LNCaP clone FGC (cell line): ENCODE measurements at regions not wholly inside any gene's neighbourhood (a gene's known extent, or its start where the extent isn't known, plus 50 kb on each side); places are given as distances from the start of the nearest gene placed in this dataset.

Source experiments
- DNase-seq: peaks from one replicate; pipeline ENCODE4 v3.0.0-alpha.2; 2011; ENCODE audit warnings: low read depth
- H3K4me3 ChIP-seq: 2 replicates; pipeline ENCODE4 v1.5.1; 2011; ENCODE audit warnings: mild to moderate bottlenecking, low read depth, low read length, control low read depth
- CTCF ChIP-seq: IDR thresholded peaks from 2 replicates; pipeline ENCODE4 v1.5.1; 2012; ENCODE audit warnings: mild to moderate bottlenecking; ENCODE audit not compliant: control insufficient read depth, insufficient read depth; ENCODE audit errors: extremely low read depth

GRCh38 chr11:115618428-115618827 is 114.2 kb upstream of the CADM1 start:
- no peak overlapping the region for H3K4me3 ChIP-seq
- TF ChIP-seq CTCF, result no peak
- DNase-seq, result no peak

GRCh38 chr11:115617767-115618166 is 113.6 kb upstream of the CADM1 start:
- H3K4me3 ChIP-seq, result no peak overlapping the region
- no peak for TF ChIP-seq CTCF
- no peak for DNase-seq

- TF ChIP-seq CTCF, result no peak
- no peak overlapping the region for H3K4me3 ChIP-seq
- DNase-seq, result no peak
Observed at GRCh38 chr11:115616971-115617370, 112.8 kb upstream of the CADM1 start.

GRCh38 chr11:115613986-115614632 is 109.9 kb upstream of the CADM1 start:
- TF ChIP-seq CTCF, result no peak
- H3K4me3 ChIP-seq, result no peak overlapping the region
- DNase-seq, result no peak

GRCh38 chr11:115613004-115613403 is 108.8 kb upstream of the CADM1 start:
- TF ChIP-seq CTCF, result no peak
- no peak overlapping the region for H3K4me3 ChIP-seq
- DNase-seq, result no peak

- no peak for DNase-seq
- H3K4me3 ChIP-seq, result no peak overlapping the region
- no peak for TF ChIP-seq CTCF
Observed at GRCh38 chr11:115612046-115612730, 108.0 kb upstream of the CADM1 start.

- no peak overlapping the region for H3K4me3 ChIP-seq
- no peak for TF ChIP-seq CTCF
- DNase-seq, result no peak
Observed at GRCh38 chr11:115611343-115611742, 107.1 kb upstream of the CADM1 start.
